ENCODE measurements at regions not wholly inside any gene's neighbourhood (a gene's known extent, or its start where the extent isn't known, plus 50 kb on each side); places are given as distances from the start of the nearest gene placed in this dataset.

DNA sequence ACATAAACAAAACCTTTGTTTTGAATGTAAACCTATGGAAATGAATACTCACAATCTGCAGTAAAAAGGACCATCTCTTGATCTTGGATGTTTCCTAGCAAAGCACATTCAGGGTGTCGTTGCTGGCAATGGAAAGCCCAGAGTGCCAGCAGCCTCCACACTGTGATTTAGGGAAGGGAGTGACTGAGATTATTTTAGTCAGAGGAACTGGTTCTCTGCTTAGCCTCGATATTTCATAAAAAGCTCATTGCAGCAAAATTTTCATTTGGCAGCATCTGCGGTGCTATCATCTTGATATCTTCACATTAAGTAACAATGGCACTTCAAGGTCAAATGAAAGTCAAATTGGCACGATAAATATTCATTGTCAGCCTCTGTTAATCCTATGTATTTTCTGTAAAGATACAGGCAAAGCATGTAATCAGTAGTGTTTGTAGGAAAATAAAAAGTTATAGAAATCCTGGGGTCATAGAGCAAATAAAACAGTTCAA lies 116.0 kb downstream of the MACIR start:
- ATAC-seq (ENCODE audit: low read depth) (no peak), DNase-seq (no peak)
- Histone ChIP-seq H3K56ac (ENCODE audit: extremely low read depth, insufficient read depth, low read length) (no peak overlapping the region), H3K27ac (ENCODE audit: insufficient read depth, low read length) (no peak overlapping the region), H3K9me1 (ENCODE audit: insufficient read depth, low read length) (no peaks in the 10 kb centered on the region; the same call in 1 of the 2 replicates), H3K27me3 (ENCODE audit: control insufficient read depth, insufficient read depth, low read length) (no peaks in the 10 kb centered on the region), H3K36me3 (ENCODE audit: control insufficient read depth, insufficient read depth, low read length) (no peaks in the 10 kb centered on the region), H3K4ac (ENCODE audit: low read depth, low read length) (no peak overlapping the region), H3K9ac (ENCODE audit: low read depth, low read length) (no peak overlapping the region), H2BK15ac (ENCODE audit: low read depth, low read length) (no peak overlapping the region), H3K4me2 (ENCODE audit: low read depth, low read length) (no peak overlapping the region), H3K9me3 (ENCODE audit: control insufficient read depth, insufficient read depth, low read length) (no peaks in the 10 kb centered on the region), H2BK20ac (ENCODE audit: low read depth, low read length) (no peak overlapping the region), H4K91ac (ENCODE audit: insufficient read depth, low read depth, low read length) (no peak overlapping the region), H3K14ac (replicated peaks; ENCODE audit: low read depth, low read length) (no peak overlapping the region), H3K23ac (ENCODE audit: low read depth, low read length) (no peak overlapping the region), H3K79me1 (ENCODE audit: low read depth in 1 of 2, low read length in 2 of 2) (no peaks in the 10 kb centered on the region), H2BK5ac (ENCODE audit: low read depth, low read length, poor library complexity, severe bottlenecking) (no peak overlapping the region), H2BK120ac (ENCODE audit: low read depth, low read length) (no peak overlapping the region), H2AFZ (replicated peaks; ENCODE audit: low read length, poor library complexity) (no peak overlapping the region), H3K4me3 (ENCODE audit: insufficient read depth, low read depth, low read length) (no peak overlapping the region), H4K5ac (ENCODE audit: low read depth, low read length) (no peak overlapping the region), H4K20me1 (ENCODE audit: insufficient read depth, low read length) (no peaks in the 10 kb centered on the region), H2AK9ac (replicated peaks; ENCODE audit: low read depth, low read length, poor library complexity) (no peak overlapping the region), H3K18ac (ENCODE audit: low read depth, low read length) (no peak overlapping the region), H4K8ac (ENCODE audit: low read depth in 2 of 2, low read length in 2 of 2) (no peak overlapping the region), H3K4me1 (ENCODE audit: control insufficient read depth, insufficient read depth, low read length) (peaks cover 8% of the 10 kb centered on the region), H2AK5ac (ENCODE audit: low read depth, low read length) (no peak overlapping the region)
- ChIA-PET POLR2A (ENCODE audit: unreplicated experiment) (no interaction called here), CTCF (interaction anchor here (0.6 kb wide), 1 partner anchor 103 kb away, joined by 4 read pairs; no protein-coding TSS in a partner anchor)
- in situ Hi-C loops (cut with MboI; ENCODE audit: low sequenced_read_pairs) (no loop called here), dilution Hi-C loops (cut with HindIII; ENCODE audit: low sequenced_read_pairs, unreplicated experiment) (no loop called here), intact Hi-C loops (cut with micrococcal nuclease) (no loop called here)
- 57% methylated on average over 1 of the region's 4 CpGs; no CpG with 5 or more reads in 1 of the 2 experiments for WGBS, 2 experiments (ENCODE audit: extremely low coverage in 2 of 2, insufficient read length in 1 of 2)
- TF ChIP-seq BHLHE40 (IDR thresholded peaks at IDR 0.05; ENCODE audit: low read depth, low read length): no peak
- TF ChIP-seq POLR2A (IDR thresholded peaks at IDR 0.05; ENCODE audit: low read depth, low read length): no peak
- TF ChIP-seq RFX5 (IDR thresholded peaks at IDR 0.05; ENCODE audit: low read depth, low read length): no peak
- TF ChIP-seq RCOR1 (IDR thresholded peaks at IDR 0.05; ENCODE audit: insufficient replicate concordance, low read length): no peak
- TF ChIP-seq RAD21 (IDR thresholded peaks at IDR 0.05; ENCODE audit: low read length): no peak
- TF ChIP-seq, protein P1, sequence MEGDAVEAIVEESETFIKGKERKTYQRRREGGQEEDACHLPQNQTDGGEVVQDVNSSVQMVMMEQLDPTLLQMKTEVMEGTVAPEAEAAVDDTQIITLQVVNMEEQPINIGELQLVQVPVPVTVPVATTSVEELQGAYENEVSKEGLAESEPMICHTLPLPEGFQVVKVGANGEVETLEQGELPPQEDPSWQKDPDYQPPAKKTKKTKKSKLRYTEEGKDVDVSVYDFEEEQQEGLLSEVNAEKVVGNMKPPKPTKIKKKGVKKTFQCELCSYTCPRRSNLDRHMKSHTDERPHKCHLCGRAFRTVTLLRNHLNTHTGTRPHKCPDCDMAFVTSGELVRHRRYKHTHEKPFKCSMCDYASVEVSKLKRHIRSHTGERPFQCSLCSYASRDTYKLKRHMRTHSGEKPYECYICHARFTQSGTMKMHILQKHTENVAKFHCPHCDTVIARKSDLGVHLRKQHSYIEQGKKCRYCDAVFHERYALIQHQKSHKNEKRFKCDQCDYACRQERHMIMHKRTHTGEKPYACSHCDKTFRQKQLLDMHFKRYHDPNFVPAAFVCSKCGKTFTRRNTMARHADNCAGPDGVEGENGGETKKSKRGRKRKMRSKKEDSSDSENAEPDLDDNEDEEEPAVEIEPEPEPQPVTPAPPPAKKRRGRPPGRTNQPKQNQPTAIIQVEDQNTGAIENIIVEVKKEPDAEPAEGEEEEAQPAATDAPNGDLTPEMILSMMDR (conservative IDR thresholded peaks at IDR 0.05; ENCODE audit: low read depth, low read length): no peak
- no peak for TF ChIP-seq MAFK (IDR thresholded peaks at IDR 0.05; ENCODE audit: low read depth, low read length)
- TF ChIP-seq FOS (IDR thresholded peaks at IDR 0.05; ENCODE audit: low read depth, low read length): no peak
- TF ChIP-seq SMC3 (IDR thresholded peaks at IDR 0.05; ENCODE audit: low read depth, low read length): no peak
- TF ChIP-seq, protein P2, sequence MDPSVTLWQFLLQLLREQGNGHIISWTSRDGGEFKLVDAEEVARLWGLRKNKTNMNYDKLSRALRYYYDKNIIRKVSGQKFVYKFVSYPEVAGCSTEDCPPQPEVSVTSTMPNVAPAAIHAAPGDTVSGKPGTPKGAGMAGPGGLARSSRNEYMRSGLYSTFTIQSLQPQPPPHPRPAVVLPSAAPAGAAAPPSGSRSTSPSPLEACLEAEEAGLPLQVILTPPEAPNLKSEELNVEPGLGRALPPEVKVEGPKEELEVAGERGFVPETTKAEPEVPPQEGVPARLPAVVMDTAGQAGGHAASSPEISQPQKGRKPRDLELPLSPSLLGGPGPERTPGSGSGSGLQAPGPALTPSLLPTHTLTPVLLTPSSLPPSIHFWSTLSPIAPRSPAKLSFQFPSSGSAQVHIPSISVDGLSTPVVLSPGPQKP (IDR thresholded peaks at IDR 0.05; ENCODE audit: borderline replicate concordance, low read depth, low read length): no peak
- TF ChIP-seq CHD1 (IDR thresholded peaks at IDR 0.05; ENCODE audit: low read depth, low read length): no peak
- TF ChIP-seq NFE2L2 (IDR thresholded peaks at IDR 0.05; ENCODE audit: low read depth, low read length): no peak
- TF ChIP-seq MXI1 (IDR thresholded peaks at IDR 0.05; ENCODE audit: borderline replicate concordance, low read depth, low read length): no peak
- no peak for TF ChIP-seq CEBPB (IDR thresholded peaks at IDR 0.05; ENCODE audit: low read depth, low read length)
- no peak for TF ChIP-seq MAZ (IDR thresholded peaks at IDR 0.05; ENCODE audit: borderline replicate concordance, low read depth, low read length)
- no TSS peak for BruUV-seq (replicated peaks)
